GM18498 (cell line): ENCODE measurements at regions not wholly inside any gene's neighbourhood (a gene's known extent, or its start where the extent isn't known, plus 50 kb on each side); places are given as distances from the start of the nearest gene placed in this dataset.

ENCODE experiments used
- ATAC-seq: cut with Tn5 transposase; IDR thresholded peaks from one replicate; pipeline ENCODE4 v1.9.1; 2021; ENCODE audit warnings: mild to moderate bottlenecking, moderate library complexity; ENCODE audit not compliant: unreplicated experiment

DNA sequence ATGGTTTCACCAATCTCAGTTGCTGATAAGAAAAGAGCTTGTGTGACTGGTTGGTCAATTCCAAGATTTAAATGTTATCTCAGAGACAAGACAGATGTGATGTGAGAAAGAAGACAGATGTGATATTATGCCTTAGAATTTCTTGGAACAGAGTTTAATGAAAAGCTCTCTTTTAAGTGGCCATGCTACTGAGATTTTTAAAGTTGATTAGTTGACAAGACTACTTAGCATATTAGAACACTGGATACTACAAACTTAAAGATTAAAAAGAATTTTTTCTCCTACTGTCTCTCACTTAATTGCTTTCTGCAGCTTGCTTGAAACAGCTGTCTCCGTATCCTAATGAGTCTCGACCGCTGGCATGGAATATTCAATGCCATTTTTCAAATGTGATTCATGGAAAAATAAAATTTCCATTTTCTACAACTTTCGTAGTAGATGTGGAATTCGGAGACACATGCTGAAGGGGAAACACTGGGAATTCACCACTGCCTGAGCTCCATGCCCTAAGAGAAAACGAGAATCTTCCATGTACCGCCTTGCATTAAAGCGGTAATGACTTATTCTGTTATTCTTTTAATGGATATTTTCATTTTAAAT lies 634.2 kb upstream of the SETBP1 start:
- no peak for ATAC-seq

DNA sequence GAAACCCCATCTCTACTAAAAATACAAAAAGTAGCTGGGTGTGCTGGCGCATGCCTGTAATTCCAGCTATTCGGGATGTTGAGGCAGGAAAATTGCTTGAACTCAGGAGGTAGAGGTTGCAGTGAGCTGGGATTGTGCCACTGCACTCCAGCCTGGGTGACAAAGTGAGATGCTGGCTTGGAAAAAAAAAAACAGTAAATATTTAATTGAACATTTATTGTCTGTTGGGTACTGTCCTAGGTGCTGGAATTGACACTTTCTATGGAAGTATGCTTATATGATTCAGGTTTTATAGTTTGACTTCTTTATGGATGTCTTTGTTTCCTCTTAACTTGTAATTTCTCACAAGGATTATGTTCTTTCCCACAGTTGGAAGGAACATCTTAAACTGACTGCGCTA lies 633.1 kb upstream of the SETBP1 start:
- ATAC-seq = no peak

DNA sequence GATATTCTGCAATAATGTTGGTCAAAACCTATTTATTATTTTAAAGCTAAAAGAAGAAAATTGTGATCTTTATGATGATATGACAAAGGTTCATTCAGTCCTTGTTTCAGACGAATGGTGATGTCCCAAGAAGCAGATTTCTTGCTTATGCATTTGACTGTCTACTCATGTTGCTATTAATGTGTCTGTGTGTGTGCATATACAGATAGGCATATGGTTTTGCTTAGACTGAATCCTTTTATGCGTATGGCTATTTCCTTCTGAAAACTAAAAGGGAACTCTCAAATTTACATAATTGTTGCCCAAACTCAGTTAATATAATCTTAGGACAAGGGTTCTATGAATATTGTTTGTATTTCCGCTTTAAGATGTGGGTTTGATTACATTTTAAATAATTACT lies 632.3 kb upstream of the SETBP1 start:
- no peak for ATAC-seq

DNA sequence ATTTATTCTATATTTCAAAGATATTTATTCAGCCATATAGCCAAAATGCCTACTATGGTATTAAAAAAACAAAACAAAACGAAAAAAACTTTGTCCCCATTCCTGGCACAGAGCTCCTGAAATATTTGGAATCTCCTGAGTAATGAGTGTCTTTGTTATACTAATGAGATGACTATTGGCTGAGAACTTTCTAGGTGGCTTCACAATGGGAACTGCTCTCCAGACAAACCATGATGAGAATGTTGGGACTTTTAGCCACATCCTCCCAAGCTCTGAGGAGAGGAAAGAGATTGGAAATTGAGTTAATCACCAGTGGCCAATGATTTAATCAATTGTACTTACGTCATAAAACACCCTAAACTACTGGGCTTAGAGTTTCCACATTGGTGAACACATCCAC lies 631.8 kb upstream of the SETBP1 start:
- no peak for ATAC-seq

DNA sequence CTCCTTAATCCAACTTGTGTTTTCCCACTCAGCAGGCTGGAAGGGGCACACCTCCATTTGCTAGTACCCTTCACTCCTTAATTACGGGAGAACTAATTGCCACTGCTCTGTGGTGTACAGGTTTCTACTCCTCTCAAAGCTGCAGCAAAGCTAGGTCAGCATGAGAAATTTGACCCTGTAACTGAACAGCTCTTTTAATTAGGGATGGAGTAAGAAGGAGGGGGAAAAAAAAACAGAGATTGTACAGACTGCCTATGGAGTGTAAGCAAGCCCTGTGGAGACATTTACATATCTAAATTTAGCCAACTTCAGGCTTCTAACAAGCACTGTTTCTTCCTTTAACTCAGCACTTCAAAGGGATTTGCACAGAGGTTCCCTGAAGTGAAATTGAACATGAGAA lies 629.7 kb upstream of the SETBP1 start:
- no peak for ATAC-seq

DNA sequence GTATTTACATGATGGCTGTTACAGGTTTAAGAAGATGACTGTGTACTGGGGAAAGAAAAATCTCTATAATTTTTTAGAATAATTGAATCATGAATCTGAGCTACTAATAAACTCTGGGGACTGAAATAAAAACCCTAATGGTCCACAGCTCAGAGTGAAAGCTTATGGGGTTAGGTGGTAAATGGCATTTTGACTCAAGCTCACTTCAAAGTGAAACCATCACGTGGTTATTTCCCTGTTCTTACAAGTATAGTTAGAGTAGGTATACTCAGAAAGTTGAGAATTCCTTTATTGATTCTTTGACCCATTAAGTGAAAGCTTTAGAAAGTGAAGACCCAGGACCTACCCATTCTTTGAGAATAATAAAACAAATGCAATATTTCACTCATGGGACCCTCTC lies 626.2 kb upstream of the SETBP1 start:
- ATAC-seq = no peak

DNA sequence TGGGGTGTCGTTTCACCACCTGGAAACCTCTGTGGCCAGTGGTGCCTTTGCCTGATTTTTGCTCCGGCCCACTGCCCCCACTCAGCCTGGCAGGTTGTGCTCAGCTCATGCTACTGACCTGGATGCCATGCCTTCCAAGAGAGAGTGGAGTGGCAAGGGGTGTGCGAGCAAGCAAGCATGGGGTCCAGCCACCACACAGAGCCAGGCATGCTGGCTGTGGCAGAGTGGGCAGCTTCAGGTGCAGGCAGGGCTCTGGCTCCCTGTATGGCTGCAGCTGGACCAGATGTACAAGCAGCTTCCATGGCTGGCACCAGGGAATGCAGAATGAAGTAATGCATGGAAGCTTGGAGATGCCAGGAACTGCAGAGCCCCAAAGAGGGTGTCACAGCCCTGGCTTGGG lies 620.5 kb upstream of the SETBP1 start:
- no peak for ATAC-seq

DNA sequence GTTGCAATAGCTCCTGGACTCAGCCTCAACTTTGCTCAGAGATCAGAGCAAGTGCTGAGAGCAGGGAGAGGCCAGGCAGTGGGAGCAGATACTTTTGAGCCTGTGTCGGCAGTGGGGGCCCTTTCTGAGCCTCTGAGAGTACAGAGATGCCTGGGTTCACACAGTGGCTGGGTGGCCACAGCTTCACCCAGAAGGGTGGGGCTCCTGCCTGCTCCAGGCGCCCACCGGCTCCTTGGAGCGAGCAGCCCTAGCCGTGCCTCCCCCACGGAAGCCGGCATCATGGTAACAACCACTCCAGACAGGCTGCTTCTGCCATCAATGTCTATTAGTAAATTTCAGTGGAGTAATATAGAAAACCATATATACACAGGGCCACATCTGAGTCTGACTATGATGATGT lies 619.2 kb upstream of the SETBP1 start:
- no peak for ATAC-seq

DNA sequence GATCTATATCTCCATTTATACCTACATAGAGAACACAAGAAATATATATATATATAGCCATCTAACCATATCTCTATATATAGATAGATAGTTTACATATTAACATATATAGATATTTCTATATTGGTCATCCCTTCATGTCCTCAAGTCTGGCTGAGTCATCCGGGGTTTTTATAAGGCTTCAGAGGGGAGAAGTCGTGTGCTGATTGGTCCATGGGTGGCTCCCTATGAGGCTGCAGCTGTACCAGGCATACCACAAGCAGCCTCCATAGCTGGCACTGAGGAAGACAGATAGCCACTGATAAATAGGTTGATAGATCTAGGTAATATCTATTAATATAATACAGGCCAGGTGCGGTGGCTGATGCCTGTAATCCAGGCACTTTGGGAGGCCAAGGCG lies 618.3 kb upstream of the SETBP1 start:
- no peak for ATAC-seq

DNA sequence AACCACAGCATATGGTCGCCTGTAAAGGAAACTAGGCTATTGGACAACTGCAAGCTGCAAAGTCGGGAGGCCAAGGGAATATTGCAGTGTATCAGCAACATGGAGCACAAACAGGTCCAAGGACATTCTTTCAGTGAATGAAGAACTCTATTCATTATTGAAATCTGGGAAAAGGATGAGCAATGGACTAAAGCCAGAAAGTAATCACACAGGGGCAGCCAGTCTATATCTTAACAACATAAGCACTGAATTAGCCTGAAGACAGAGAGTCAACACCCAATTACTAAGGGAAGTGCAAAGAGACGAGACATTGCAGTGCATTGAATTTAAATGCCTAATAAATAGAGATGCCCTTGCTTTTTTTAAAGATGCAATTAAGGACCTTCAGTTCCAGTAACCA lies 615.5 kb upstream of the SETBP1 start:
- no peak for ATAC-seq

DNA sequence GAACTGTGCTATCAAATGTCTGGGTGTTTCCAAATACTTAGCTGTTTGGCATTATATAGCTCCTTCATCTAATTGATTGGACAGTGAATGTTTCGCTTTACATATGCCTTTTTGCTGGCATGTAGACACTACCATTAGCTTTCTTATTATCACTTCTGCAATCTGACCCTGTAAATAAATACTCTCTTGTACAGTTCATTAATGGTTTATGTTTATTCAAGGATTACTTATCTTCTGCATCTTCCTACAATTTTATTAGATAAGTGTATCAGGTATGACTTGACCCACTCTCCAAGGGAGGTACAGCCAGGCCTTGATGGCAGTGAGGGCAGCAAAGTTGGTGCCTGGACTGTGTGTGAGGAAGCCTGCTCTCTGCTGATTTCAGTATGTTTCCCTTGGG lies 614.1 kb upstream of the SETBP1 start:
- no peak for ATAC-seq

DNA sequence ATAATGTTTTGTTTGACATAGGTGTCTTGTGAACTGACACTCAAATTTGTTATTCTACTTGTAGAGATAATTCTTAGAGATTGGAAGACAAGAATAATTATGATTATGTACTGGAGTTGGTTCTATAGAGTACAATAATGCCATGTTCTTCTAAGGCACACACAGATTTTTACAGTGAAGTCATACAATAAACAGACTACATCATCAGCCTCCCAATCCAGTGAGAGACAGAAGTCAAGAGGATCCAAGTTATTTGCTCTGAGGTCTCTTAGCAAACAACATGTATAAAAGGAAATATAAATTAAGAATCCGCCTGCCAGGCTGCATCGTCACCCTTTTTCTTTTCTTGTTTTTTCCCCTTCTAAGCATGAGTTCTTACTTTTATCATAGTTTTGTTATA lies 613.5 kb upstream of the SETBP1 start:
- no peak for ATAC-seq

DNA sequence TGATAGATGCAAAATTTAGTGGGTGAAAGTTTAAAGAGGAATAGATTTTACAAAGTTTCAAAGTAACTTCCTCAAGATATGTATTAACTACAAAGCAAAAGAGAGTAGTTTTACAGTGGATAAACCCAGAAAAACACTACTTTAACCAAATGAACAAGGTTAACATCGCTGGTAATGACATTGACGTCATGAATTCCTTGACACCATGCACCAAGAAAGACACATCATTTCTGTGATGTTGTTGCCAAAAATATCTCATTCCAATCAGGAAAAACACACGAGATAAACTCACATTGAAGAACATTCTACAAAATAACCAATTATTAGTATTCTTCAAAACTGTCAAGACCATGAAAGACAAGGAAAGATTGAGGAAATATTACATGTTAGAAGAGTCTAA lies 605.6 kb upstream of the SETBP1 start:
- ATAC-seq = no peak

DNA sequence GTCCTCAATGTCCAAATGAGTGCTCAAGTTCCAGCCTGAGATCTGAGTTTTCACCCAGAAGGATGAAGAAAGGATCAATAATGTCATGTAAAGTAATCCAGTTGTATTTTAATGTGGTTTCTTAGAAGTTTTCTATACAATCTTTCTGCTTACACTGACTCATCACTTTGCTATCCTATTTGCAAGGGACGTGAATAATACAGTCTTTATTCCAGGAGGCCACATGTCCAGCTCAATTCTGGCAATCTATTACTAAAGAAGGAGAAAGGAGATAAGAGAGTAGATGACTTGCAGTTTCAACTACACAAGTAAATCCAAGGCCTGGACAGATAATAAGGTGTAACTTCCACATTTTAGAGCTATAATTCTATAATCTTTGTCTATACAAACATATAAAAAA lies 601.1 kb upstream of the SETBP1 start:
- no peak for ATAC-seq

DNA sequence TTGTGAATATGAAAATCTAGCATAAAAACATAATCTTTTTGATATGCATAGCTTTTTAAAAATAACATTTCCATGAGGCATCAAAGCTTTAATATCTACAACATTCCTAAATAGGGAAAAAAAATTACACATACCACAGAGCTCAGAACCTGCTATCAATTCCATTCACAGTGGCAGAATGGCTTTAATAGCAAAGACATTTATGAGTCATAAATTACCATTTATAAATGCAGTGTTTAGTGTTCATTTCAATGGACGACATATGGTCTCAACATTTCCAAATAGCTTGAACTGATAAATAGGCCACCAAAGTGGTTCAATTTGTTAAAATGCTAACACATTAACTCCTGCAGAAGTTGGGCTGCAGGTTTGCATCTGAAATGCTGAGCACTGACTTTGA lies 600.6 kb upstream of the SETBP1 start:
- ATAC-seq = no peak

DNA sequence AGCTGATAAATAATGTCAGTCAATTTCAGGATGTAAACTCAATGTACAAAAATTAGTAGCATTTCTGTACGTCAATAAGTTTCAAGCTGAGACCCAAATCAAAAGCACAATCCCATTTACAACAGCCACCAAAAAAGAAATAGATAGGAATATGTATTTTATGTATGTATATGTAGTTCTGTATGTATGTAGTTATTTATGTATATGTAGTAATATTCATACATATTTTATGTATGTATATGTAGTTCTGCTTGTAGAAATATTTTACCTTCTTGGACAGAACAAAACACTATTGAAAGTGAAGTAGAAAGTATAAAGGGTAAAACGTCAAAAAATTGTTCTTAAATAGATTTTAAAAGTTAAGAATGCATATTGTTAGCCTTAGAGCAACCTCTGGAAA lies 591.0 kb upstream of the SETBP1 start:
- no peak for ATAC-seq

DNA sequence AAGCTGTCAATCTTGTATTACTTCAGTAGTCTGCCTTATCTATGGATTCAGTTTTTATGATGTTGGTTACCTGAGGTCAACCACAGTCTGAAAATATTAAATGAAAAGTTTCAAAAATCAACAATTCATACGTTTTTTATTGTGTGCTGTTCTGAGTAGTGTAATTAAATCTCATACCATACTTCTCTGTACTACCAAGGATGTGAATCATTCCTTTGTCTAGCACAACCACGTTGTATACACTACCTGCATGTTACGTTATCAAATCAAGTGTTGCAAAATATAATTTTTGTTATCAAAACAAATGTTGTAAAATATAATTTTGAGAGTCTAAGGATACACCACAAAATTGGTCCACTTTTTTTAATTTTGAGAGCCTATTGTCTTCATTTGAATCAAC lies 590.2 kb upstream of the SETBP1 start:
- no peak for ATAC-seq

DNA sequence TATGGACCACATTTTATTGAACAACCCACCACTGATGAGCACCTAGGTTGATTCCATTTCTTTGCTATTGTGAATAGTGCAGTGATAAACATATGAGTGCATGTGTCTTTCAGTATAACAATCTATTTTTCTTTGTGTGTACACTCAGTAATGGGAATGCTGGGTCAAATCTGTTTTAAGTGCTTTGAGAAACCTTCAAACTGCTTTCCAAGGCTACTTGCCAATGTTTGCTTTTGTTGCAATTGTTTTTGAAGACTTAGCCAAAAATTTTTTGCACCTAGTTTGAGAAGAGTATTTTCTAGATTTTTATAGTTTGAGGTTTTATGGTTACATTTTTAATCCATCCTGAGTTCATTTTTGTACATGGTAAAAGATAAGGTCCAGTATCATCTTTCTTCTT lies 587.4 kb upstream of the SETBP1 start:
- ATAC-seq = no peak

DNA sequence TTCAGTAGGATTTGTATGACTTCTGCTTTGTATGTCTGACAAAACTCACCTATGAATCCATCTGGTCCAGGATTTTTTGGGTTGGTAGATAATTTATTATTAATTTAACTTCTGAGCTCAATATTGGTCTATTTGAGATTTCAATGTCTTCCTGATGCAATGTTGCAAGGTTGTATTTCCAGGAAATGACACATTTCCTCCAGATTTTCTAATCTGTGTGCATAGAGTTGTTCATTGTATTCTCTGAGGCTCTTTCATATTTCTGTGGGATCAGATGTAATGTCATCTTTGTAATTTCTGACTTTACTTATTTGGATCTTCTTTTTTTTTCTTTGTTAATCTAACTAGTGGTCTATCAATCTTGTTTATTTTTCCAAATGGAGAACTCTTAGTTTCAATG lies 584.7 kb upstream of the SETBP1 start:
- ATAC-seq = no peak

DNA sequence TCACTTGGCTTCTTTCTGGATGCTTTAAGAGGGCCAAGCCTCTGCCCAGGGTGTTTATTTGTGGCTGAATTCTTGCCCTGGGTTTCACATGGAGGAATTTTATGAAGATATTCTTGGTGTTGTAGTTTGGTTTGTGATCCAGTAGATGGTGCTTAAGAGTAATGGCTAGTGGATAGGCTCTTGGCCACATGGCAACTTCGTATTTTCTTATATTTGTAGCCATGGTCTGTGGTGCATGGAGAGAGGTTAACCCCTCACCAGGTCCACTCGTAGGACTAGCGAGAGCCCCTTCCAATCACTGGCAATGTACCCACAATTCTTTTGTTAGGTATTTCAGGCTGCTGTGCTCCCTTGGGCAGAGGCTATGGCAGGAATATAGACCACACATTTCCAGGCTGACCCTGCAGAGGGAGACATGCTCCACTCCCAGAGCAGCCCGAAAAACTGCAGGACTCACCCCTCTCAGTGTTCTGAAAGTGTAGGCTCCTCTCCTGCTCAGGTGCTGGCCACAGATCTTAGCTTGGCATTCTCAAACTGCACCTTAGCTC lies 582.1 kb upstream of the SETBP1 start:
- ATAC-seq = peak; percentile 50

DNA sequence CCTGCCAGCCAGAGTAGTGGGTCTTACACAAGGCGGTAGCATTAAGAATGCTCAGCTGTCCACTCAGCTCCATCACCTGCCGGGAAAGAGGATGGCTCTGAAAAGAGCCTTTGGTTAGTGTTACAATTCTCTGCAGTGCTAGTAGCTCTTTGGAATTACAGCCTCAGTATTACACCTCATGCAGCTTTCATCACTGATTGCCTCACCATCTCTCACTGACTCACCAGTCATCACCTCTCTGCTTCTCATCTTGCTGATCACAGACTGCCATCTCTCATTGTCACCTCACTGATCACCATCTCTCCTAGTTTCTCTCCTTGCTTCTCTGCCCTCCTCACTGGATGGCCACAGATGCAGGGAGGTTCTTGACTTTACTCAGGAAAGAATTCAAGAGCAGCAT lies 573.5 kb upstream of the SETBP1 start:
- ATAC-seq = no peak

DNA sequence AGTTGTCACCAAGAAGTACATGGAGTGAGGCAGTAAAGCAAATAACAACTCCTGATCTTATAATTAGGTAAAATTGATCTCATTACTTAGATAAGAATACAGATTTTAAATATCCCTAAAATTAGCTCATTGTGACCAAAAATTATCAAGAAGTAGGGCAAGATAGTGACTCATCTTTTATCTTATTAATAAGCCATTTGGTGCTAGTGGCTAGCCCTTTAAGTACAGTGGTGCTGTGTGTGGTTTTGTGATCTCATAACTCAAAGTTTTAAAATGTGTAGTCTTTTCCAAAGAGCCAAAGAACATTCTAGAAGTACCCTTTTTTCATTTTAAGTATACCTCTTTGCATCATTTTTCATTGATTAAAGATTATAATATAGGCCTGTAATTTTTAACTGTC lies 569.4 kb upstream of the SETBP1 start:
- ATAC-seq = no peak

DNA sequence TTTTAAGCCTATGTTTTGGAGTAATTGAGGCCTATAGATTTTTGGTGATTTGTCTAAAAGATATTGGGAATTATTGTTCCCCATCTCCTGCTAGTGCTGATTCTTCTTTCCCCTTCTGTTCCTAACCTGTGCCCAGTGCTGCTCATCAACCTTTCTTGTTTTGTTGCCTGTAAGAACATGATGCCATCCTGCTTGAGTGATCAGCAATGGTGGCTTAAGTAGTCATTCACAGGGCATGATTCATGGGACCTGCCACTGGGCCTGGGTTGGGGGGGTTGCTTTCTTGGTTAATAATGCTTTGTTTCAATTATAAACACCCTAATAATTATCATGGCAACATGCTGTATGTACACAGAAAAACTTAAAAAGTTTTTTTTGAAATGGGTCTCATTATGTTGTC lies 562.9 kb upstream of the SETBP1 start:
- ATAC-seq = no peak

DNA sequence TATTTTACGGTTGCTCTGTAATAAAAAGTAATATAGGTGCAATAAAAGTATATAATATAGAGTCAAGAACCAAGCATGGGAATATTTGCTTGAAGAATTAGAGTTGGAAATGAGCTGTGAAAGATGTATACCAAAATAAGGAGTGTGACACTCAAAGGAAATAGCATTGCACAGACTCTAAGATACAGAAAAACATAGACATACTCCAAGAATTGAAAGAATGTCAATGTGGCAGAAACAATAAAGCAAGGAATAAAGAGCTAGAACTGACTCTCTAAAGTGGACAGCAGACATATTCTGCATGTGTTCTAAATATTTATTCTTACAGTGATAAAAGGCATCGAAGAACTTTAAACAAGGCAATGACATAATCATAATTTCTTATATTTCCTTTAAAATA lies 561.1 kb upstream of the SETBP1 start:
- no peak for ATAC-seq
